H1 (cell line): ENCODE measurements at regions not wholly inside any gene's neighbourhood (a gene's known extent, or its start where the extent isn't known, plus 50 kb on each side); places are given as distances from the start of the nearest gene placed in this dataset.

ENCODE experiments used
- CTCF ChIA-PET: fragments of 300-600 bp; sonication (Branson Sonifier 250); formaldehyde crosslinking; loops from one replicate; lab custom pipeline; 2021; ENCODE audit not compliant: partially characterized antibody; lab: Charles Lee
- POLR2A ChIA-PET: fragments of 300-600 bp; sonication (Branson Sonifier 250); formaldehyde crosslinking; loops from one replicate; lab custom pipeline; 2021; ENCODE audit warnings: inconsistent platforms; ENCODE audit not compliant: partially characterized antibody; lab: Charles Lee
- DNase-seq, 2 experiments: peaks; one replicate each; pipeline versions ENCODE4 v3.0.0 to v3.0.0-alpha.2; 2010 to 2022; ENCODE audit warnings: low spot score in 2 of 2, low read depth in 1 of 2, mixed read lengths in 1 of 2
- FAIRE-seq: peaks from 2 replicates; lab custom pipeline; 2011; peaks lifted over from hg19 to GRCh38; lab: Jason Lieb, UNC
- H2AFZ ChIP-seq: 2 replicates; pipeline ENCODE4 v1.8.1; 2012; ENCODE audit warnings: low read length, inconsistent platforms
- H2AK5ac ChIP-seq: 2 replicates; pipeline ENCODE4 v1.6.1; 2013; ENCODE audit warnings: low read depth, low read length
- H2BK120ac ChIP-seq: replicated peaks from 2 replicates; pipeline ENCODE3; 2013; ENCODE audit warnings: low read depth, low read length, inconsistent platforms
- H2BK12ac ChIP-seq: 2 replicates; pipeline ENCODE4 v1.6.1; 2013; ENCODE audit warnings: low read depth, low read length
- H2BK15ac ChIP-seq: 2 replicates; pipeline ENCODE4 v1.6.1; 2013; ENCODE audit warnings: low read length
- H2BK20ac ChIP-seq: 2 replicates; pipeline ENCODE4 v1.6.1; 2013; ENCODE audit warnings: low read length
- H2BK5ac ChIP-seq: 2 replicates; pipeline ENCODE4 v1.6.1; 2013; ENCODE audit warnings: low read depth, low read length
- H3K14ac ChIP-seq: 2 replicates; pipeline ENCODE4 v1.6.1; 2013; ENCODE audit warnings: inconsistent platforms; ENCODE audit not compliant: insufficient read length
- H3K18ac ChIP-seq: 2 replicates; pipeline ENCODE4 v1.6.1; 2013; ENCODE audit warnings: low read length; ENCODE audit errors: extremely low read depth
- H3K23ac ChIP-seq: 2 replicates; pipeline ENCODE4 v1.6.1; 2013; ENCODE audit warnings: inconsistent platforms; ENCODE audit not compliant: insufficient read length
- H3K23me2 ChIP-seq: 2 replicates; pipeline ENCODE4 v1.6.1; 2013; ENCODE audit warnings: low read depth, low read length
- H3K27ac ChIP-seq: 2 replicates; pipeline ENCODE4 v1.6.1; 2011; ENCODE audit warnings: low read depth, low read length, inconsistent platforms
- H3K27me3 ChIP-seq, 4 experiments: replicated peaks in 1 of 4; 1 replicate in 1 of 4; 2 replicates in 3 of 4; pipeline versions ENCODE4 v1.6.1 to v1.8.1; 2011 to 2013; ENCODE audit warnings: low read length in 3 of 4, mild to moderate bottlenecking in 3 of 4, inconsistent platforms in 2 of 4, mixed read lengths in 2 of 4, moderate library complexity in 1 of 4; ENCODE audit not compliant: control insufficient read depth in 3 of 4, insufficient read depth in 3 of 4; ENCODE audit errors: extremely low read depth in 1 of 4
- H3K36me3 ChIP-seq, 4 experiments: 2 replicates each; pipeline versions ENCODE4 v1.6.1 to v1.8.1; 2011 to 2013; ENCODE audit warnings: mild to moderate bottlenecking in 4 of 4, low read length in 3 of 4, moderate library complexity in 2 of 4, control low read depth in 1 of 4, inconsistent platforms in 1 of 4; ENCODE audit not compliant: insufficient read depth in 4 of 4, control insufficient read depth in 2 of 4
- H3K4ac ChIP-seq: replicated peaks from 2 replicates; pipeline ENCODE3; 2013; ENCODE audit warnings: low read length, low read depth, mixed read lengths, inconsistent platforms; ENCODE audit not compliant: insufficient read length
- H3K4me1 ChIP-seq, 4 experiments: replicated peaks in 1 of 4; 1 replicate in 1 of 4; 2 replicates in 3 of 4; pipeline versions ENCODE4 v1.6.1 to v1.8.1; 2011 to 2013; ENCODE audit warnings: low read length in 3 of 4, inconsistent platforms in 2 of 4, mixed read lengths in 1 of 4; ENCODE audit not compliant: insufficient read depth in 4 of 4, control insufficient read depth in 3 of 4
- H3K4me2 ChIP-seq, 2 experiments: 2 replicates each; pipeline versions ENCODE4 v1.6.1 to v1.8.1; 2011 to 2013; ENCODE audit warnings: low read depth in 2 of 2, low read length in 2 of 2, control low read depth in 1 of 2, inconsistent platforms in 1 of 2, mild to moderate bottlenecking in 1 of 2; ENCODE audit not compliant: insufficient read depth in 1 of 2
- H3K4me3 ChIP-seq, 4 experiments: fragments of 200-600, 300-600 bp in 1 of 4; sonication (generic), shearing (Covaris generic), sonication (Bioruptor Twin) in 1 of 4; 2 replicates each; pipeline versions ENCODE4 v1.5.1 to v1.8.1; 2011 to 2016; ENCODE audit warnings: low read length in 4 of 4, low read depth in 3 of 4, control low read depth in 2 of 4, inconsistent platforms in 2 of 4, mild to moderate bottlenecking in 2 of 4, mixed read lengths in 1 of 4, moderate library complexity in 1 of 4; ENCODE audit not compliant: insufficient read depth in 2 of 4; ENCODE audit errors: extremely low read depth in 1 of 4
- H3K56ac ChIP-seq: replicated peaks from 2 replicates; pipeline ENCODE3; 2013; ENCODE audit warnings: low read depth, mild to moderate bottlenecking, mixed read lengths, low read length, inconsistent platforms; ENCODE audit not compliant: insufficient read length
- H3K79me1 ChIP-seq: 2 replicates; pipeline ENCODE4 v1.6.1; 2013; ENCODE audit warnings: low read depth, low read length, control low read depth
- H3K79me2 ChIP-seq, 2 experiments: 2 replicates each; pipeline versions ENCODE4 v1.6.1 to v1.8.1; 2012 to 2013; ENCODE audit warnings: low read length in 2 of 2, mild to moderate bottlenecking in 2 of 2, inconsistent platforms in 1 of 2; ENCODE audit not compliant: insufficient read depth in 2 of 2, control insufficient read depth in 1 of 2
- H3K9ac ChIP-seq, 4 experiments: replicated peaks in 1 of 4; 1 replicate in 1 of 4; 2 replicates in 3 of 4; pipeline versions ENCODE4 v1.6.1 to v1.8.1; 2011 to 2013; ENCODE audit warnings: low read depth in 3 of 4, low read length in 3 of 4, control low read depth in 2 of 4, mild to moderate bottlenecking in 2 of 4, moderate library complexity in 2 of 4, inconsistent platforms in 1 of 4; ENCODE audit errors: extremely low read depth in 1 of 4
- H3K9me3 ChIP-seq, 2 experiments: 2 replicates each; pipeline versions ENCODE4 v1.6.1 to v1.8.1; 2012 to 2013; ENCODE audit warnings: mild to moderate bottlenecking in 2 of 2, moderate library complexity in 2 of 2, control low read depth in 1 of 2, inconsistent platforms in 1 of 2, low read depth in 1 of 2, low read length in 1 of 2, mixed read lengths in 1 of 2; ENCODE audit not compliant: insufficient read depth in 2 of 2
- H4K20me1 ChIP-seq, 2 experiments: replicated peaks in 1 of 2; 2 replicates each; pipeline versions ENCODE3 to v1.8.1; 2011 to 2013; ENCODE audit warnings: inconsistent platforms in 2 of 2, low read length in 2 of 2, mild to moderate bottlenecking in 1 of 2; ENCODE audit not compliant: insufficient read depth in 2 of 2, control insufficient read depth in 1 of 2
- H4K5ac ChIP-seq: 2 replicates; pipeline ENCODE4 v1.6.1; 2013; ENCODE audit warnings: low read length, low read depth, mixed read lengths, inconsistent platforms; ENCODE audit not compliant: insufficient read length
- H4K8ac ChIP-seq: 2 replicates; pipeline ENCODE4 v1.8.0; 2013; ENCODE audit warnings: mild to moderate bottlenecking, moderate library complexity, low read length, inconsistent platforms; ENCODE audit not compliant: insufficient read depth; ENCODE audit errors: extremely low read depth
- H4K91ac ChIP-seq: replicated peaks from 2 replicates; pipeline ENCODE3; 2013; ENCODE audit warnings: low read length, mixed read lengths, inconsistent platforms; ENCODE audit not compliant: insufficient read length
- ASH2L ChIP-seq: fragments of 200-600, 300-600 bp; sonication (generic); IDR thresholded peaks from one replicate; pipeline ENCODE4 v1.7.1; 2017; ENCODE audit warnings: low read length
- BACH1 ChIP-seq: IDR thresholded peaks from 2 replicates; pipeline ENCODE4 v1.6.1; 2012; ENCODE audit warnings: low read length, improper control_type of control experiment
- BRCA1 ChIP-seq: IDR thresholded peaks from 2 replicates; pipeline ENCODE4 v1.6.1; 2012; ENCODE audit warnings: low read depth, low read length, improper control_type of control experiment
- GABPA ChIP-seq: IDR thresholded peaks from 2 replicates; pipeline ENCODE4 v1.6.1; 2011; ENCODE audit warnings: mild to moderate bottlenecking, low read length, moderate library complexity, borderline replicate concordance; ENCODE audit not compliant: insufficient read depth
- KDM1A ChIP-seq: fragments of 200-600, 300-600 bp; sonication (generic); IDR thresholded peaks from 2 replicates; pipeline ENCODE4 v1.7.1; 2016; ENCODE audit warnings: mild to moderate bottlenecking, low read length, borderline replicate concordance
- NRF1 ChIP-seq: IDR thresholded peaks from 2 replicates; pipeline ENCODE4 v1.6.1; 2011; ENCODE audit warnings: mild to moderate bottlenecking, low read depth, low read length, improper control_type of control experiment
- RFX5 ChIP-seq: IDR thresholded peaks from 2 replicates; pipeline ENCODE4 v1.6.1; 2011; ENCODE audit warnings: low read depth, low read length, improper control_type of control experiment, borderline replicate concordance
- SP4 ChIP-seq: IDR thresholded peaks from 2 replicates; pipeline ENCODE4 v1.6.1; 2012; ENCODE audit warnings: low read length, inconsistent platforms
- TAF1 ChIP-seq: IDR thresholded peaks from 2 replicates; pipeline ENCODE4 v1.6.1; 2011; ENCODE audit warnings: mild to moderate bottlenecking, low read depth, low read length
- TAF7 ChIP-seq: optimal IDR thresholded peaks from 2 replicates; pipeline ENCODE3; 2011; ENCODE audit warnings: low read depth, mild to moderate bottlenecking, inconsistent platforms, low read length, moderate library complexity, borderline replicate concordance
- TCF12 ChIP-seq: IDR thresholded peaks from 2 replicates; pipeline ENCODE4 v1.6.1; 2011; ENCODE audit warnings: low read depth, mild to moderate bottlenecking, low read length
- USF2 ChIP-seq: IDR thresholded peaks from 2 replicates; pipeline ENCODE4 v1.6.1; 2011; ENCODE audit warnings: low read length, improper control_type of control experiment
- YY1 ChIP-seq: IDR thresholded peaks from 2 replicates; pipeline ENCODE4 v1.6.1; 2011; ENCODE audit warnings: low read depth, mild to moderate bottlenecking, low read length
- WGBS, 2 experiments: shearing (Covaris generic) in 1 of 2; methylation state at CpG; one replicate each; pipeline versions ENCODE4 v1.1.6 to v1.1.7; 2013 to 2015; ENCODE audit warnings: low lambda C conversion rate in 2 of 2, mixed read lengths in 2 of 2, inconsistent platforms in 1 of 2, low coverage in 1 of 2, missing lambda C conversion rate in 1 of 2; ENCODE audit not compliant: insufficient replicate concordance in 2 of 2, insufficient coverage in 1 of 2, insufficient read length in 1 of 2; ENCODE audit errors: extremely low coverage in 1 of 2, missing lambda C conversion rate in 1 of 2; 5-methylcytosine and 5-hydroxymethylcytosine counted together

- Histone ChIP-seq H4K20me1 (no peaks in the 10 kb centered on the region), H3K23ac (no peak overlapping the region), H2AK5ac (no peak overlapping the region), H3K18ac (no peak overlapping the region), H4K91ac (no peak overlapping the region), H3K4me1 (no peaks in the 10 kb centered on the region), H3K79me2 (no peaks in the 10 kb centered on the region), H3K4ac (no peak overlapping the region), H3K56ac (no peak overlapping the region), H2BK20ac (no peak overlapping the region), H2BK5ac (no peak overlapping the region), H3K36me3 (no peaks in the 10 kb centered on the region), H3K9me3 (no peaks in the 10 kb centered on the region), H3K14ac (no peak overlapping the region), H3K9ac (no peak overlapping the region), H3K23me2 (no peaks in the 10 kb centered on the region), H3K4me2 (no peak overlapping the region), H4K8ac (no peak overlapping the region), H2BK12ac (no peak overlapping the region), H2AFZ (no peak overlapping the region), H3K4me3 (no peak overlapping the region), H3K27me3 (no peaks in the 10 kb centered on the region), H4K5ac (no peak overlapping the region), H2BK120ac (no peak overlapping the region), H3K79me1 (no peaks in the 10 kb centered on the region), H2BK15ac (no peak overlapping the region), H3K27ac (no peak overlapping the region)
- DNase-seq: no peak
- no peak for TF ChIP-seq TAF1
- no peak for TF ChIP-seq RFX5
- no peak for TF ChIP-seq BRCA1
- no peak for TF ChIP-seq YY1
- no peak for TF ChIP-seq NRF1
- TF ChIP-seq KDM1A: no peak
- no peak for TF ChIP-seq TAF7
- TF ChIP-seq SP4: no peak
- TF ChIP-seq ASH2L: no peak
- no peak for TF ChIP-seq GABPA
- no peak for TF ChIP-seq TCF12
- no peak for TF ChIP-seq BACH1
- TF ChIP-seq USF2: no peak
- no peak for FAIRE-seq
- CTCF ChIA-PET: interaction anchor here (1.3 kb wide), 1 partner anchor 59 kb away, joined by 4 read pairs; no protein-coding TSS in a partner anchor
- POLR2A ChIA-PET: no interaction called here
- WGBS, 2 experiments: 97% methylated on average over 10 of the region's 10 CpGs; no CpG with 5 or more reads in 1 of the 2 experiments
Measured at GRCh38 chr5:23268136-23268535, 239.3 kb upstream of the PRDM9 start.
